DMS 273 (cell line): ENCODE measurements at regions not wholly inside any gene's neighbourhood (a gene's known extent, or its start where the extent isn't known, plus 50 kb on each side); places are given as distances from the start of the nearest gene placed in this dataset.

ENCODE experiments used
- DNase-seq: peaks from one replicate; lab custom pipeline; 2025; ENCODE audit not compliant: unreplicated experiment; lab: John Stamatoyannopoulos, UW

DNA sequence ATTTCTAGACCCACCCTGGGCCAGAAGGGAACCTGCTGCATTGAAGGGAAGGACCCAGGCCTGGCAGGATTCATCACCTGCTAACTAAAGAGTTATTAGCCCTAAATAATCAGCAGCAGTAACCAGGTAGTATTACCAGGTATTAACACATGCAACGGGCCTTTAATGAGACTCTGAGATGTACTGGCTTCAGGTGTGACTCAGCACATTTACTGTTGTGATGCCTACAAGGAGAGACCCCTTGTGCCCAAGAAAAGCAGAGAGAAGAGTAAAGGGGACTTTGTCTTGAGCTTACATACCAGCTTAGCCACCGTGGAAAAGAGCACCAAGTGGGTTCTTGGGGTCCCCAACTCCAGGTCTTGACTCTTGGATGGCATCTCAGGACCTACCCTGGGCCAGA is 243.1 kb upstream of the SLC39A10 start:
- no peak for DNase-seq

- no peak for DNase-seq
Observed at GRCh38 chr2:195413422-195413821, 243.6 kb upstream of the SLC39A10 start.

- no peak for DNase-seq
Observed at GRCh38 chr2:195411219-195411687, 245.8 kb upstream of the SLC39A10 start.

DNA sequence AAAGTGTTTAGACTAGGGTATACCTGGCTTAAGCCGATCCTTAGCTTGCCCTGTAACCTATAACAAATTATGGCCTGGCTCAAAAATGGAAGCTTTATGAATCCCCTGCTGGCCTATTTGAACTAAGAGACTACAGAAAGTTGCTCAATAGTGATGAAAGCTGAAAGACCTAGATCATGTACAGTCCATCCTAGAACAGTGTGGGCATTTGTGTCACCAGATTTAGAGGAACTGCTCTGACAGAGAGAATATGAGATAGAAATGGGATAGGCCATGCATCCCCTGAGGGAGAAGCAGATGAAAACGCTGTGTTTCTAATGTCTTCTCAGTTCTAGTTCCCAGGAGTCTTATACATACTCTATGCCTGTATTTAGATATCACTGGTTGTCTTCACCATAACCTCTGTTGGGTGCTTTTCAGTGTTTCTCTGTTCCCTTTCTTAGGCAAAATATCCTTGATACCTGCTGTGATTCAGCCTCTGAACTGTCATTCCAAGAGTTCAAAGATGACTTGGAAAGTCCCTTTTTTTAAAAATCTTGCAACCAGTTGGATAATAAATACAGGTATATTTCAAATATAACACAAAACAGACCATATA is 246.9 kb upstream of the SLC39A10 start:
- DNase-seq: no peak

GRCh38 chr2:195408811-195409210 is 248.2 kb upstream of the SLC39A10 start:
- no peak for DNase-seq

GRCh38 chr2:195408196-195408595 is 248.8 kb upstream of the SLC39A10 start:
- DNase-seq: no peak

- DNase-seq: no peak
Observed at GRCh38 chr2:195407783-195408182, 249.2 kb upstream of the SLC39A10 start.

DNA sequence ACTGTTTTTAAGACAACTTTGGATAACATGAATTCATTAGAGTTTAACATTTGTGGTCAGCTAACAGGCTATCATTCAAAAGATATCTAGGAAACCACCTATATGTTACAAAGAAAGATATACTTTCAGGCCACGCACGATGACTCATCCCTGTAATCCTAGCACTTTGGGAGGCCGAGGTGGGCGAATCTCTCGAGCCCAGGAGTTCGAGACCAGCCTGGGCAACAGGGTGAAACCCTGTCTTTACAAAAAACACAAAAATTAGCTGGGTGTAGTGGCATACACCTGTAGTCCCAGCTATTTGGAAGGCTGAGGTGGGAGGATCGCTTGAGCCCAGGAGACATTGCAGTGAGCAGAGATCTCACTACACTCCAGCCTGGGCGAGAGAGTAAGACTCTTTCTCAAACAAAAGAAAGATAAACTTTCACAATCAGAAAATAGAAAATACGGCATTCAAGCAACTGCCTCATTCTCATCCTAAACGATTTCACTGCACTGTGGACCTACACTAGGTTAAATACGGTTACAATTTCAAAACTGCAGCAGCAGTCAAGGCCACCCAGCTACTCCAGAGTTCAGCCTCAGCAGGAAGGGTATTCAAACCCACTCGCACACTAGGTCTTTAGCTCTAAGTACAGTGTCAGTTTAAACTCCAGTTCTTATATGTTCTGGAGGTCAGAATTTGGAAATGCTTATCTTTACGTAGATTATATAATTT is 250.0 kb upstream of the SLC39A10 start:
- no peak for DNase-seq

GRCh38 chr2:195404651-195405050 is 252.4 kb upstream of the SLC39A10 start:
- DNase-seq: no peak

DNA sequence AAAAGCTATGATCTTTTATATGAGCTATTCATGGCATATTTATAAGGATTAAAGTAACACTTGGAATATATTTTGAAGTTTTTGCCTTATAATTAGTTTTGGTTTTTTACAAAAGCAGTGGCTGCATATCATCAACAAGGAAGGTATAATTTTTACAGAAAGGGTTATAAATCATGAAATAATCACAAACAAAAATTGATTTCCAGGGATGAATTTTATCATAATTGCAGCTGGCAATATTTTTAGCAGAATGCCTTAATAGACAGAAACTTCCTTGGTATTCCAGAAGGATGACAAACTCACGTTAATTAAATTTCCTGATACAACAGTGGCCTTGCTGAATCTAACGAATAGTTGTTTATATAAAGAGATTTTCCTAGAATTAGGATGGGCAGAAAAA is 260.5 kb upstream of the SLC39A10 start:
- no peak for DNase-seq

- no peak for DNase-seq
Observed at GRCh38 chr2:195395362-195395761, 261.7 kb upstream of the SLC39A10 start.

DNA sequence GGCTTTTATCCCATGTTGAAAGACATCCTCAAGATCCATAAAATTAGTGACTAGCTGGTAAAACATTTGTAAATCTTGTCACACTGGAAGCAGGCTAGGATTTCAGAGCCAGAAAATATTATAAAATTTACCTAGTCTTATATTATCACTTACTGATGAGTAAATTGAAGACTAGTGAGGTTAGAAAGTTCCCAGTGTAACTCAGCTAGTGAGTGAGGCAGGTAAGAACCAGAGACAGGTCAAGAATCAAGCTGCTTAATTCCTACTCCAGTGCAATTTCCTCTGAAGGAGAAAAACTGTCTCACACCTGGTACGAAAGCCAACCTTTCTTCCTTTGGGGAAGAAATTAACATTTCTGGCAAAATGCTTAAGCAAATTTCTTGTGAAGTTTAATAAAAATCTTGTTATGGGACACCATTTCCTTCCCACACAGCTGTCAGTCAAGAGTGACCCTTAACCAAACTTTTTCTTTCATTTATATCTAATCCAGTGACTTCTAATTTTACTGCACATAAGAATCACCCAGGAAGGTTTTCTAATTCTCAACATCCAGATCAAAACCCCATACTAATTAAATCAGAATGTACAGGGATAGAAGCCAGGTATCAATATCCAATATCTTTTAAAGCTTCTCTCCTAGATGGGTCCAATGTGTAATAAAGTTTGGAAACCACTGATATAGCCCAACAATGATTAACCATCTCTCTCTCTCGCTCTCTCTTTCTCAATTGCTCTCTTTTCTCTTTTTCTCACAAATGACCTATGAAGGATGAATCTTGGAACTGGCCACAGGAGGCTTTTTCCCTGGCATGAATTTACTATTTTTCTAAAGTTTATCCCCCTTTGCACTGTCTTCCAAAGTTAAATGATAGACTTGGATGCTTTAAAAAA is 264.3 kb upstream of the SLC39A10 start:
- DNase-seq: no peak

DNA sequence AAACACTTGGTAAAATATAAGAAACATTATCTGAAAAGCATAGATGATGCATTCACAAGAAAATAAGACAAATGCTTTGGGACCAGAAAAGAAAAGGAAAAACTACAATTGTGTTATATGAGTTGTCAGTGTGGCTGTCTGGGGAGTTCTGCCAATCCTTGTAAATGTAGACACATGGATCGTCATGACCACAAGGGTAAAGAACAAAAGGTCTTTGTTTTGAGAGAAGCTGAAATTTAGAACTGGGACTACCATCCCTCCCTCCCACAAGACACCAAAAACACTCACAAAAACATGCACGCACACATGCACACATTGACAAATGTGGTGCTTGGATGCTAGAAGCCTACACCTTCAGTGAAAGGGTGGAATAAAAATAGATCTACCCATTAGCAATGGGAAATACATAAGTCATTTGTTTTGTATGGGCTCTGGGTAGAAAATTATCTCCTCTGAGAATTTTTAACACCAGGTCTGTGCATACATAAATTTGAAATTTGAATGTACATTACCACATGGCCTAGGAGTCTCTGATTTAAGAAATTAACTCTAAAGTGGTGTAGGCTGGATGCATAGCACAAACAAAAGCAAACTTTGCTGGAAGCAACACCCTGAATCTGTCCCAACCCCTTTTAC is 266.2 kb upstream of the SLC39A10 start:
- DNase-seq: no peak

- no peak for DNase-seq
Observed at GRCh38 chr2:195388028-195388427, 269.0 kb upstream of the SLC39A10 start.

GRCh38 chr2:195382186-195382585 is 274.8 kb upstream of the SLC39A10 start:
- no peak for DNase-seq

GRCh38 chr2:195370167-195370943 is 286.7 kb upstream of the SLC39A10 start:
- no peak for DNase-seq

- no peak for DNase-seq
Observed at GRCh38 chr2:195369218-195369587, 287.8 kb upstream of the SLC39A10 start.

DNA sequence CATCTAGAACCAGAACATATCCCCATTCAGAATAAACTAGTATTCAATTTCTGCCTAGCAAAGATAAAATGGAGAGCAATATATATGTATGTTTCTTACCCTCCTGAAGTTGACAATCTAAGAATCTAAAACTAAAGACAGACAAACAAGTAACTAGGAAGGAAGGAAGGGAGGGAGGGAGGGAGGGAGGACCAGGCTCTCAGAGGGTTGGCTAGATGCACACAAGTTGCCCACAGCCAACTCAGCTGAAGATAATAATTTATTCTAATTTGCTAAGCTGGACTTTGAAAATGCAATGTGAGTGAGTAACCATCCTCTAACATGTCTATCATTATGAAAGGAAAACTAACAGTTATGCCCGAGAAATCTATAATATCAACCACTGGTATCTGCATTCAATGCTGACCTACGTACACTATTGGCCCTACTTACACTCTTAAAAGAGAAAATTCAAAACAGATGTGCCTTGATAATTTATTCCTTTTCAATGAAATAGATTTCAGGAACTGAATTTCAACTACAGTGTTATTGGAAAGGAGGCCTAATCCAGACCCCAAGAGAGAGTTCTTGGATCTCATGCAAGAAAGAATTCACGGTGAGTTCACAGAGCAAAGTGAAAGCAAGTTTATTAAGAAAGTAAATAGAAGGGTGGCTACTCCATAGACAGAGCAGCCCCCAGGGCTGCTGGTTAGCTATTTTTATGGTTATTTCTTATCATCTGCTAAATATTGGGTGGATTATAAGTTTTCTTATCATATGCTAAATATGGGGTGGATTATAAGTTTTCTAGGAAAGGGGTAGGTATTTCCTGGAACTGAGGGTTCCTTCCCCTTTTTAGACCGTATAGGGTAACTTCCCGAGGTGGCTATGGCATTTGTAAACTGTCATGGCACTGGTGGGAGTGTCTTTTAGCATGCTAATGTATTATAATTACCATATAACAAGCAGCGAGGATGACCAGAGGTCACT is 288.5 kb upstream of the SLC39A10 start:
- no peak for DNase-seq

GRCh38 chr2:195367809-195368208 is 289.2 kb upstream of the SLC39A10 start:
- DNase-seq: no peak
